Fibroblast of pulmonary artery (primary cell): ENCODE measurements at regions not wholly inside any gene's neighbourhood (a gene's known extent, or its start where the extent isn't known, plus 50 kb on each side); places are given as distances from the start of the nearest gene placed in this dataset.
A peak's percentile ranks its signal among the peaks of the same experiment; 100 is the strongest.

ENCODE experiments used
- DNase-seq: peaks from one replicate; pipeline ENCODE4 v3.0.0-alpha.2; 2010; ENCODE audit warnings: low read depth
- H3K4me3 ChIP-seq: replicated peaks from 2 replicates; pipeline ENCODE4 v1.5.1; 2011; ENCODE audit warnings: low read depth, mild to moderate bottlenecking, control low read depth, low read length, moderate library complexity
- CTCF ChIP-seq: IDR thresholded peaks from 2 replicates; pipeline ENCODE4 v1.5.1; 2011; ENCODE audit warnings: mild to moderate bottlenecking, control low read depth, low read length, inconsistent platforms; ENCODE audit errors: missing control alignments

- peak; percentile 84 for DNase-seq
- peak; percentile 98 for TF ChIP-seq CTCF
- H3K4me3 ChIP-seq = no peak overlapping the region
Observed at GRCh38 chr18:51621113-51621863, 423.8 kb upstream of the MEX3C start.

DNA sequence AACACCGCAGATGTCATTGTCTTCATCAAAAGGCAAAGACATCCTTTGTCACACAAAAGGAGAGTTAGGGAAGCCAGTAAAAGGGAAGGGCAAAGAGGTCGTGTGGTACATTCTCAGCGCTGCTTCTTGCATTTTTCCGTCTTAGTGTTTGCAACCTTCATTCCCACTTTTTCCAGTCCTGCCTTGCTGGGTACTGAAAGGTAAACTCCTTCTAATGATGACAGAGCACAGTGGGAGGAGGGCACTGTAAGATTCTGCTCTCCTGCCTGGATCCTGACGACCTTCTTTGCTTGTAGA lies 424.3 kb upstream of the MEX3C start:
- no peak for DNase-seq
- no peak for TF ChIP-seq CTCF
- H3K4me3 ChIP-seq = no peak overlapping the region

GRCh38 chr18:51622702-51623101 lies 425.2 kb upstream of the MEX3C start:
- H3K4me3 ChIP-seq = no peak overlapping the region
- no peak for TF ChIP-seq CTCF
- DNase-seq = no peak

- H3K4me3 ChIP-seq = no peak overlapping the region
- DNase-seq = peak; percentile 48
- no peak for TF ChIP-seq CTCF
Observed at GRCh38 chr18:51623653-51624052, 426.2 kb upstream of the MEX3C start.

GRCh38 chr18:51630706-51631105 lies 433.2 kb upstream of the MEX3C start:
- DNase-seq = no peak
- H3K4me3 ChIP-seq = no peak overlapping the region
- TF ChIP-seq CTCF = no peak

DNA sequence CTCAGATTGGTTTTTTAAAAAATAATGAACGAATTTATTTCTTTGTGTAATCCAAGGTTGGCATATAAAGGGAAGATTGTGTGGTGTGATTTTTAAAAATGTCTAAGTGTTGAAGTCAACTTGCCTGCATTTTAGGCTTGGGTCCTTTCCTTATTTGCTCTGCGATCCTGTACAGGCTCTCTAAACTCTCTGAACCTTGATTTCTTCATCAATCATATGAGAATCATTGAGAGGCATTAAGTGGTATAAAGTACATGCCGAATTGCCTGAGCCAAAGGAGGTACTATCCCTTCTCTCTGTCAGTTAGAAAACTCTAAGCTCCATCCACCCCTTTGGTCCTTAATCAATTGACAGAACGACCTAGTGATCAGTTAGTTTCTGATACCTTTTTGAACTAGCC lies 440.4 kb upstream of the MEX3C start:
- no peak for TF ChIP-seq CTCF
- H3K4me3 ChIP-seq = no peak overlapping the region
- no peak for DNase-seq

- no peak for DNase-seq
- H3K4me3 ChIP-seq = no peak overlapping the region
- TF ChIP-seq CTCF = no peak
Observed at GRCh38 chr18:51639541-51639940, 442.1 kb upstream of the MEX3C start.
